ENCODE measurements at regions not wholly inside any gene's neighbourhood (a gene's known extent, or its start where the extent isn't known, plus 50 kb on each side); places are given as distances from the start of the nearest gene placed in this dataset.

GRCh38 chr5:113900816-113901215 lies 387.3 kb downstream of the YTHDC2 start:
- no peak for TF ChIP-seq EZH2 (IDR thresholded peaks at IDR 0.05; ENCODE audit: insufficient read depth, poor library complexity, severe bottlenecking)
- TF ChIP-seq EZH2phosphoT487 (IDR thresholded peaks at IDR 0.05; ENCODE audit: insufficient read depth, low read depth), result no peak
